ENCODE measurements at regions not wholly inside any gene's neighbourhood (a gene's known extent, or its start where the extent isn't known, plus 50 kb on each side); places are given as distances from the start of the nearest gene placed in this dataset.

DNA sequence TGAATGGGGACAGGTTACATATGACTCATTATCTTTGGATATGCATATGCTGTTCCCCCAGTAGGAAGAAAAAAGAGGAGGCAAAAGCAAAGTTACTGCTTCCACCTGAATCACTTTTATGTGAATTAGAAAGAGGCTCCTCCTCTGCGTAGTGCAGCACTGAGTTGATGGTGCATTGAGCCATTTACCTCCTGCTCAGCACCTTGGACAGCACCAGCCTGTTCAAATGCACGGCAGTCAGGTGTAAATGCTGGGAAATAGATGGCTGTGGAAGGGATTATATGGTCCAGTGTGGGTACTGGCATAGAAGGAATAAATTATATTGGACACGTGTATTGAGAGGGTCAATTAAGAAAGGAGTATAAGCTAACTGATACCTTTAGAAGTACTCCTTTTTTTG, 541.9 kb upstream of the SEL1L start:
- Histone ChIP-seq H3K36me3 (no peaks in the 10 kb centered on the region), H3K27me3 (no peaks in the 10 kb centered on the region), H3K27ac (no peak overlapping the region), H3K9me3 (no peaks in the 10 kb centered on the region), H3K4me1 (no peaks in the 10 kb centered on the region), H3K4me3 (no peak overlapping the region)
- 10% methylated on average over 3 of the region's 3 CpGs for WGBS, 2 donors
- DNase-seq (no peak), ATAC-seq (ENCODE audit: low FRiP score in 2 of 2) (no peak)
- TF ChIP-seq EP300 (IDR thresholded peaks at IDR 0.05): no peak

DNA sequence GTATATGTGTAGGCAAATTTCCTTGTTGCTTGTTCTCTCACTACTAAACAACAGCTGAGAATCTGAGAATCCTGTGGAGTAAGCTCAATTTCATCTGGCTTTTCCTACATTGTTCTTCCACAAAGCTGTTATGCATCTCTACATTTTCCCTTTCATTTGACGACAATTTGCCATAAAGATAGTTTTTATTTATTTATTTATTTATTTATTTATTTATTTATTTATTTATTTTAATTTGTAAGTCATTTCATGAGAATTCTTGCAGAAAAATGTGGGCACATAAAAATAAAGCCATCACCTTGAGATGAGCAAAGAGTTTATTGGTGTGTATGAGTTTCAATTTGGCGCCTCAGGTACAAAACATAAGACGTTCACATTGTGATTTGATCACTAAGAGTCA, 545.9 kb upstream of the SEL1L start:
- Histone ChIP-seq H3K4me1 (no peaks in the 10 kb centered on the region), H3K27ac (no peak overlapping the region), H3K9me3 (no peaks in the 10 kb centered on the region), H3K36me3 (no peaks in the 10 kb centered on the region), H3K4me3 (no peak overlapping the region), H3K27me3 (no peaks in the 10 kb centered on the region)
- ATAC-seq (ENCODE audit: low FRiP score in 2 of 2) (no peak), DNase-seq (no peak)
- TF ChIP-seq POLR2AphosphoS5 (IDR thresholded peaks at IDR 0.05): no peak
- no peak for TF ChIP-seq CTCF (IDR thresholded peaks at IDR 0.05)
- no peak for TF ChIP-seq EP300 (IDR thresholded peaks at IDR 0.05)
- TF ChIP-seq POLR2A (IDR thresholded peaks at IDR 0.05): no peak
- WGBS, 2 donors: 84 to 93% methylated on average over 3 of the region's 3 CpGs

DNA sequence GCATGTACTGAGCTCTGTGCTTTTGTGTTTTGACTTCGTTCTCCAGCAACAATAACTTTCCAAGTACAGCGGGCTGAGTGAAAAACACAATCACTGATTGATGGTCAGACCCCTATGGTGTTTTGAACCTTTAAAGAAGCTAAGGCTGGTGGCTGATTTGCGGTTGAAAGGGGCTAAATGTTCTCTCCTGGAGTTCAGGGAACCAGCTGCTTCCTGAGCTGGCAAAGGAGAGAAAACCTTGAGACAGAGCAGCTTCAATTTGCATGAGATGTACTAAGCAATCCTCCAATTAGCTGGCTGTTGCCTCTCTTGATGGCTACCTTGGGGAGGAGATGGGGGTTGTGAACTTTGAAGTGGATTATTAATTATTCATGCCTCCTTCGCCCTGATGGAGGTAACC, 546.7 kb upstream of the SEL1L start:
- Histone ChIP-seq H3K9me3 (no peaks in the 10 kb centered on the region), H3K4me1 (no peaks in the 10 kb centered on the region), H3K27me3 (no peaks in the 10 kb centered on the region), H3K4me3 (no peak overlapping the region), H3K27ac (no peak overlapping the region), H3K36me3 (no peaks in the 10 kb centered on the region)
- DNase-seq (no peak), ATAC-seq (ENCODE audit: low FRiP score in 2 of 2) (no peak)
- 4 to 12% methylated on average over 4 of the region's 4 CpGs for WGBS, 2 donors
- TF ChIP-seq POLR2AphosphoS5 (IDR thresholded peaks at IDR 0.05) (no peak), POLR2A (IDR thresholded peaks at IDR 0.05) (no peak), EP300 (IDR thresholded peaks at IDR 0.05) (no peak), CTCF (IDR thresholded peaks at IDR 0.05) (no peak)

DNA sequence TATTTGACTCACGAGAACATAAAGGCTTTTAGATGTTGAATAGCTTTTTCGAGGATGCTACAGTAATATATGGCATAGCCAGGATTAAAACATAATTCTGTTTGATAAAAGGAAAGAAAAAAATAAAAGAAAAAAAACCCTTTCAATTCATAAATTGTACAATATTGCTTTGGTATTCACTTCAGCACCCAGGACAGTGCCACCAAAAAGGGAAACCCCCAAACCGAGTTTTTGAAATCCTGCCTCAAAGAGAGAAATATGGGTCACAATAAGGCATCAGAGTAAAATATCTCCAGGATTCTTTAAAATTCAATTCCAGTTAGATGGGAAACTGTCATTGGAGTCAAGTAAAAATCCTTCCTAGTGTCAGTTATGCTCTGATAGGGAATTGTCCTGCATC, 551.2 kb upstream of the SEL1L start:
- no peak overlapping the region for H3K27ac ChIP-seq
- no peaks in the 10 kb centered on the region for H3K27me3 ChIP-seq
- ATAC-seq (ENCODE audit: low FRiP score in 2 of 2) (no peak), DNase-seq (no peak)
- H3K4me3 ChIP-seq: no peak overlapping the region
- no peak for TF ChIP-seq EP300 (IDR thresholded peaks at IDR 0.05)
- no peak for TF ChIP-seq POLR2A (IDR thresholded peaks at IDR 0.05)
- no peak for TF ChIP-seq CTCF (IDR thresholded peaks at IDR 0.05)
- TF ChIP-seq POLR2AphosphoS5 (IDR thresholded peaks at IDR 0.05): no peak
- no peaks in the 10 kb centered on the region for H3K9me3 ChIP-seq
- H3K4me1 ChIP-seq: no peaks in the 10 kb centered on the region
- no peaks in the 10 kb centered on the region for H3K36me3 ChIP-seq
- 58 to 61% methylated on average over 3 of the region's 3 CpGs for WGBS, 2 donors

DNA sequence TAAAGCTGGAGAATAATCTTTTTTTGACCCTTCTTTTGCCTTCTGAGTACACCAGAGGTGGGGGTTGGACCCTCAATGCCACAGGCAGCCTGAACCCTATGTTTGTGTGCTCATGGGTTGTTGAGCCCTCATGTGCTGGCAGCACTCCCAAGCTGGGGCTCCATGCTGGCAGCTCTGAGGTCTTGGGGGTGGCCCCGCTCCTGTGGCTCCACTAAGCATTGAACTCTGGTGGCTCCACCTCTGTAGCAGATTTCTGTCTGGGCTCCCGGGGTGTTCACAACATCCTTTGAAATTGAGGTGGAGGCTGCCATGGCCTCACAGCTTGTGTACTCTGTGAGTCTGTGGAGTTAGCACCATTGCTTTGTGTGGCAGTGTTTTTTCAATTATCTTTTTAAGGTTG, 557.4 kb upstream of the SEL1L start:
- 60 to 89% methylated on average over 1 to 2 of the region's 2 CpGs for WGBS, 2 donors
- no peaks in the 10 kb centered on the region for H3K36me3 ChIP-seq
- no peak for ATAC-seq (ENCODE audit: low FRiP score in 2 of 2)

More for the DNA sequence above, 557.4 kb upstream of the SEL1L start:
- peak in 1 of 2 donors; percentile 24 for DNase-seq
- Histone ChIP-seq H3K9me3 (no peaks in the 10 kb centered on the region), H3K4me3 (no peak overlapping the region), H3K4me1 (no peaks in the 10 kb centered on the region), H3K27me3 (no peaks in the 10 kb centered on the region), H3K27ac (no peak overlapping the region)
- TF ChIP-seq POLR2A (IDR thresholded peaks at IDR 0.05) (no peak), POLR2AphosphoS5 (IDR thresholded peaks at IDR 0.05) (no peak), CTCF (IDR thresholded peaks at IDR 0.05) (no peak), EP300 (IDR thresholded peaks at IDR 0.05) (no peak)

Data from upper lobe of left lung (tissue), 6 donors.